Calu3 (cell line): ENCODE measurements at regions not wholly inside any gene's neighbourhood (a gene's known extent, or its start where the extent isn't known, plus 50 kb on each side); places are given as distances from the start of the nearest gene placed in this dataset.

Experiments used
- BruUV-seq: library from RNA; stranded (reverse); fragments of 400-500 nt; replicated peaks from 2 replicates; lab custom pipeline; 2021; lab: Mats Ljungman, UMichigan
- CTCF ChIA-PET: fragments of 300-600 bp; sonication (Branson Sonifier 250); formaldehyde crosslinking; loops from one replicate; lab custom pipeline; 2022; ENCODE audit warnings: antibody characterized with exemption; lab: Charles Lee
- DNase-seq: peaks from one replicate; pipeline ENCODE4 v3.0.0; 2022
- H3K27ac Mint-ChIP-seq: one replicate; pipeline ENCODE4 v1.8.0; 2022; ENCODE audit warnings: mixed read lengths; ENCODE audit not compliant: unreplicated experiment
- H3K27me3 Mint-ChIP-seq: one replicate; pipeline ENCODE4 v1.8.0; 2022; ENCODE audit warnings: mixed read lengths; ENCODE audit not compliant: unreplicated experiment
- H3K36me3 Mint-ChIP-seq: one replicate; pipeline ENCODE4 v1.8.0; 2022; ENCODE audit warnings: mild to moderate bottlenecking, moderate library complexity, mixed read lengths; ENCODE audit not compliant: insufficient read depth, unreplicated experiment
- H3K4me1 Mint-ChIP-seq: one replicate; pipeline ENCODE4 v1.8.0; 2022; ENCODE audit warnings: mild to moderate bottlenecking, low read depth, mixed read lengths; ENCODE audit not compliant: unreplicated experiment
- H3K4me3 Mint-ChIP-seq: one replicate; pipeline ENCODE4 v1.8.0; 2022; ENCODE audit warnings: mild to moderate bottlenecking, low read depth, moderate library complexity, mixed read lengths; ENCODE audit not compliant: unreplicated experiment
- H3K9me3 Mint-ChIP-seq: one replicate; pipeline ENCODE4 v1.8.0; 2022; ENCODE audit warnings: low read depth, mixed read lengths; ENCODE audit not compliant: unreplicated experiment
- CTCF ChIP-seq: fragments of 200-600 bp; IDR thresholded peaks from one replicate; pipeline ENCODE4 v1.8.0; 2022; ENCODE audit warnings: antibody characterized with exemption; ENCODE audit not compliant: unreplicated experiment
- intact Hi-C: fragments of 100-400 bp; cut with micrococcal nuclease; formaldehyde crosslinking; loops from one replicate; pipeline ENCODE4 v1.10.0; 2022; ENCODE audit not compliant: unreplicated experiment

- Mint-ChIP-seq H3K36me3 (no peaks in the 10 kb centered on the region), H3K4me3 (no peak overlapping the region), H3K27me3 (peaks cover 12% of the 10 kb centered on the region), H3K9me3 (peaks cover 3% of the 10 kb centered on the region), H3K27ac (no peak overlapping the region), H3K4me1 (no peaks in the 10 kb centered on the region)
- BruUV-seq: no TSS peak
- no peak for DNase-seq
- no peak for TF ChIP-seq CTCF
- intact Hi-C loops: no loop called here
- CTCF ChIA-PET: no interaction called here
Measured at GRCh38 chr12:27907766-27908165, 64.8 kb downstream of the PTHLH start.

GRCh38 chr12:27906658-27907473 lies 65.7 kb downstream of the PTHLH start:
- peaks cover 3% of the 10 kb centered on the region for H3K9me3 Mint-ChIP-seq
- no TSS peak for BruUV-seq
- CTCF ChIA-PET: no interaction called here
- no peak for TF ChIP-seq CTCF
- intact Hi-C loops: no loop called here
- H3K4me3 Mint-ChIP-seq: no peak overlapping the region
- H3K27ac Mint-ChIP-seq: no peak overlapping the region
- DNase-seq: no peak
- H3K27me3 Mint-ChIP-seq: peaks cover 12% of the 10 kb centered on the region
- H3K4me1 Mint-ChIP-seq: no peaks in the 10 kb centered on the region
- H3K36me3 Mint-ChIP-seq: no peaks in the 10 kb centered on the region

- no peaks in the 10 kb centered on the region for H3K36me3 Mint-ChIP-seq
- BruUV-seq: no TSS peak
- intact Hi-C loops: no loop called here
- CTCF ChIA-PET: no interaction called here
- H3K9me3 Mint-ChIP-seq: no peaks in the 10 kb centered on the region
- TF ChIP-seq CTCF: no peak
- no peaks in the 10 kb centered on the region for H3K4me1 Mint-ChIP-seq
- H3K4me3 Mint-ChIP-seq: no peak overlapping the region
- DNase-seq: no peak
- no peak overlapping the region for H3K27ac Mint-ChIP-seq
- H3K27me3 Mint-ChIP-seq: peaks cover 6% of the 10 kb centered on the region
Measured at GRCh38 chr12:27906127-27906500, 66.4 kb downstream of the PTHLH start.

- H3K27me3 Mint-ChIP-seq: no peaks in the 10 kb centered on the region
- no peak overlapping the region for H3K27ac Mint-ChIP-seq
- intact Hi-C loops: no loop called here
Measured at GRCh38 chr12:27905285-27906126, 67.0 kb downstream of the PTHLH start.

More at GRCh38 chr12:27905285-27906126, 67.0 kb downstream of the PTHLH start:
- no peaks in the 10 kb centered on the region for H3K9me3 Mint-ChIP-seq
- CTCF ChIA-PET: no interaction called here
- BruUV-seq: no TSS peak
- H3K4me1 Mint-ChIP-seq: no peaks in the 10 kb centered on the region
- TF ChIP-seq CTCF: no peak
- H3K36me3 Mint-ChIP-seq: no peaks in the 10 kb centered on the region
- no peak overlapping the region for H3K4me3 Mint-ChIP-seq
- DNase-seq: no peak
